HCT116 (cell line): ENCODE measurements at regions not wholly inside any gene's neighbourhood (a gene's known extent, or its start where the extent isn't known, plus 50 kb on each side); places are given as distances from the start of the nearest gene placed in this dataset.

Experiments
- ATF3 ChIP-seq: IDR thresholded peaks from 2 replicates; pipeline ENCODE4 v1.6.1; 2012
- CEBPB ChIP-seq: IDR thresholded peaks from 2 replicates; pipeline ENCODE4 v1.6.1; 2012; ENCODE audit warnings: low read depth
- CTCF ChIP-seq, 3 experiments: fragments of 200-600 bp in 1 of 3; sonication (generic) in 1 of 3; IDR thresholded peaks in 2 of 3; conservative IDR thresholded peaks in 1 of 3; 2 replicates each; pipeline ENCODE4 v1.5.1; 2012 to 2017; ENCODE audit warnings: low read depth in 2 of 3, low read length in 2 of 3, antibody characterized with exemption in 1 of 3, borderline replicate concordance in 1 of 3, control low read depth in 1 of 3, mild to moderate bottlenecking in 1 of 3, mixed read lengths in 1 of 3, mixed run types in 1 of 3, moderate library complexity in 1 of 3; ENCODE audit not compliant: insufficient read depth in 1 of 3
- ELF1 ChIP-seq: IDR thresholded peaks from 2 replicates; pipeline ENCODE4 v1.6.1; 2012; ENCODE audit warnings: low read depth, borderline replicate concordance
- EZH2 ChIP-seq: fragments of 200-600 bp; sonication (generic); IDR thresholded peaks from 2 replicates; pipeline ENCODE4 v1.6.1; 2017; ENCODE audit warnings: antibody characterized with exemption, mixed run types
- MAX ChIP-seq: IDR thresholded peaks from 2 replicates; pipeline ENCODE4 v1.6.1; 2012
- POLR2A ChIP-seq: IDR thresholded peaks from 2 replicates; pipeline ENCODE4 v1.7.0; 2011; ENCODE audit warnings: borderline replicate concordance; ENCODE audit not compliant: insufficient read depth, insufficient read length; ENCODE audit errors: extremely low read depth
- POLR2AphosphoS5 ChIP-seq: IDR thresholded peaks from 2 replicates; pipeline ENCODE4 v1.6.1; 2011; ENCODE audit warnings: mild to moderate bottlenecking, low read depth, low read length, moderate library complexity
- RAD21 ChIP-seq: IDR thresholded peaks from 2 replicates; pipeline ENCODE4 v1.6.1; 2012; ENCODE audit warnings: low read depth, mild to moderate bottlenecking
- REST ChIP-seq: IDR thresholded peaks from 2 replicates; pipeline ENCODE4 v1.6.1; 2012; ENCODE audit warnings: low read depth
- SIN3A ChIP-seq: IDR thresholded peaks from 2 replicates; pipeline ENCODE4 v1.6.1; 2012; ENCODE audit warnings: low read depth
- ZBTB33 ChIP-seq: IDR thresholded peaks from 2 replicates; pipeline ENCODE4 v1.6.1; 2011; ENCODE audit warnings: mild to moderate bottlenecking, low read length, moderate library complexity; ENCODE audit not compliant: insufficient replicate concordance; ENCODE audit errors: extremely low read depth

GRCh38 chr14:61213920-61214319, 67.2 kb downstream of the TMEM30B start:
- TF ChIP-seq CTCF (IDR thresholded peaks at IDR 0.05 in 2 of 3, conservative IDR thresholded peaks at IDR 0.05 in 1 of 3; ENCODE audit: borderline replicate concordance in 1 of 3, insufficient read depth in 1 of 3, low read depth in 2 of 3, low read length in 2 of 3) (no peak), ATF3 (no peak), POLR2AphosphoS5 (no peak), SIN3A (no peak), POLR2A (no peak), CEBPB (no peak), REST (no peak), MAX (no peak), ELF1 (no peak), EZH2 (no peak), RAD21 (no peak), ZBTB33 (no peak)
